HS-27A (cell line): ENCODE measurements at regions not wholly inside any gene's neighbourhood (a gene's known extent, or its start where the extent isn't known, plus 50 kb on each side); places are given as distances from the start of the nearest gene placed in this dataset.

ENCODE experiments used
- DNase-seq: peaks from one replicate; pipeline ENCODE4 v3.0.0-alpha.2; 2012; ENCODE audit warnings: low read depth, missing footprints

DNA sequence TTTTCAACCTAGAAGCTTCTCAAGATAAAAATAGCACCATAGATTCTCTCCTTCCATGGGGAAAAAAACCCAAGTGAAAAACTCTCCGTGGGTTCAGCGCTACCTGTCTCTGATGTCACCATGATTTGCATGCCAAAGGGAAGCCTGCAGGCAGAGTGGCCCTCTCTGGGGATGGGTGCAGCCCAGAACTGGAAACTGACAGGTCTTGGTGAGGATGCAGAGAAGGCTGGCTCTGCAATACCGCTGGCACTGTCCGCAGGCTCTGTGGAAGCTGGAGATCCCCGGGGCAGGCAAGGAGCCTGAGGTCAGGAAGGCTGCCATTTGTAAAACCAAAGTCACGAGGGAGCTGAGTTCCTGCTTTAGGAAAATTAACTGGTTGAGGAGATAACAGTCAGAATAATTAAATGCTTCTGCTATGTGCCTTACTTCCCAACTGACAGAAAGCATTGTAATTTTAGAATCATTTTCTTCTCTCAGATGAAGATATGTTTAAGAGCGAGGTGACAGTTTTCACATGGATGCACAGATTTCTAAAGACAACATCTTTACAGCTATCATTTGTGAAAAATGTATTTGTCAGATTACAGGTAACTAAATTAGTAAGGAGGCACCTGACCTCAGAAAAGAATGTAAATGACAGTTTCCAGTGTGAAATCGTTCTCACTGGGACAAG lies 731.5 kb upstream of the FZD8 start:
- DNase-seq = no peak

DNA sequence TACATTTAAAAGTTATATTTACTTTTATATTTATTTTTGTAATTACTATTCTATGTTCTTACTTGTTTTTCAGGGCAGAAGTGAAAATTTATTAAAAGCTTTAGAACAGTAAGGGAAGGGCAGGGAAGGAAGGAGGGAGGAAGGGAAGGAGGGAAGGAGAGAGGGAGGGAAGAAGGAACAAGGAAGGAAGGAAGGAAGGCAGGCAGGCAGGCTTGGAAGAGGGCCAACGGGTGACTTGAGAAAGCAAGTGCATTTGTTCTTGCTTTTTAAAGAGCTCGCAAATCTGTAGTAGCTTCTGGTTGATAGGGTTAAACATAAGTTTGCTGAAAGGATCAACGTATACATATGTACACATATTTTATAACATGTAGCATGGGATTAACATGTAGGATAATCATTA lies 725.3 kb upstream of the FZD8 start:
- DNase-seq = no peak

DNA sequence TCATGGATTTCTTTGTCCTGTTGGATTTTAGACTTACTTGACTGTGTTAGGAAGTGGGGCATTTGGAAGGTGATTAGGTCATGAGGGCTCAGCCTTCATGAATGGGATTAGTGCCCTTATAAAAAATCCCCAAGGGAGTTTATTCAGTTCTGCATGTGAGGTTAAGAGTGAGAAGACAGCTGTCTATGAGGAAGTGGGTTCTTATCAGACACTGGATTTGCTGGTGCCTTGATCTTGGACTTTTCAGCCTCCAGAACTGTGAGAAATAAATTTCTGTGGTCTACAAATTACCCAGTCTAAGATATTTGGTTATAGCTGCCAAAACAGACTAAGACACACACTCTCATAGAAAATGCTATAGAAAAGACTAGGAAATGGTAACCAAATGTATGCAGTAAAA lies 724.7 kb upstream of the FZD8 start:
- no peak for DNase-seq

DNA sequence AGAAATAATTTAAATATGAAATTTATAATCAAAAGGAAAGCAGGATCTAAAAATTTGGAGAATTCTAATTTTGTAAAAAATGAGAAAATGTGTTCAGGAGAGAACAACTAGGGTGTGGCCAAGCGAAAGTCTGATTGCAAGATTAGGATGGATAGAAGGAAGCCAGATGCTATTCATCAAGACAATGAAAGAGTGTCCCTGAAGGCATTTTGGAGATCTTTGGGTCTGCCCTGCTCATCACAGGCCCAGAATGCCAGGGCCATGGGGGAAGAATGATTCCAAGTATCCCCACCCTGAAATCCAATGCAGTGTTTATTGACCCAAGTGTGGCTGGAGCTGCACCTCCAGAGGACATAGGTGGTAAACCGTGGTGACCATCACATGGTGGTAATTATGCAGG lies 724.0 kb upstream of the FZD8 start:
- no peak for DNase-seq

DNA sequence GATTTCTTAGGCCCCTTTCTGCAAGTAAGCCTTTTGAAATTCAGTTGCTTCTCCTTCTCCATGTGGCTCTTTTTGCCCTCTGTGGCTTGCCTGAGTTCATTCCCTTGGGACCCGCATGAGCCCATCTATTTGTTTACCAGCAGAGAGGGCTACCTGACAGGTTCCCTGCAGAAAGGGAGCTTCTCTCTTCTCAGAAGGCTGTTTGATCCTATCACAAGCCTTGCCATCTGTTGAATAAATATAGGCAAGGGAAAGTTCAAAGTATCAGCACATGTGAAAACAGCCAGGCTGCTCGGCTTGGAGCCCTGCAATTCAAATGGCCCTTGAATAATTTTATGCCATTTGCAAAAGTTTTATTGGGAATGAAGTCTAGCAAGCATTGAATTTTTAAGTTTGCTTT lies 720.2 kb upstream of the FZD8 start:
- DNase-seq = no peak

DNA sequence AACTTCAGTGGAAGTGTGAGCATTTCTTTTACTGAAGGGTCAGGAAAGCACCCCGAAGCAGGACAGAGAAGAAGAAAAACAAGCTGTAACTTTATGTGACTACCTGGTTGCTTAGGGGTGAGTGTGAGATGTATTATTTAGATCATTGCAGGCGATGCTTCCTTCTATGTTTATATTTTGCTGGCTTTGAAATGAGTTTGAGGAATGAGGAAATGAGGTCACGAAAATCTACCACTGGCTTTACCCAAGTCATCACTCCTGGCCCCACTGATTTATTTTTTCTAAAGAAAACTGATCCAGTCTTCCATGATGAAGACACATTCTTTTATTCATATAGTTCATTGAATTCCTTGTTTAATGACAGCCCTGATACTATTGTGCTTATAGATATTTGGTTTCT lies 716.6 kb upstream of the FZD8 start:
- no peak for DNase-seq

DNA sequence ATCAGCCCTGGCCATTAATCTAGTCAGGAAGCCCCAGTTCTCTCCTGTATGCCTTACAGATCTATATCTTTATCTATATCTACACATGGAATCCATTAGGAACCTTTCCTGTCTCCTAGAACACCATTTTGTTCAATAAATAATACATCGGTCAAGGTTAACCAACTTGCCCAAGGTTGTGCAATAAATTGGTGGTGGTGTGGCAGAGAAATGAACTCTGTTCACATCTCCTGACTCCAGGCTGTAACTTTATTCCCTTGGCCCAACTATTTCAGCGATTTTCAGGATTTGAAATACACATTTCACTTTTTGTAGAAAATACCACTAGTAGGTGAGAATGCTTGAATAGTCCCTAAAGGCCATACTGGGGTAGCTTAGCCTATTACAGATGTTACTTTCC lies 712.5 kb upstream of the FZD8 start:
- no peak for DNase-seq

DNA sequence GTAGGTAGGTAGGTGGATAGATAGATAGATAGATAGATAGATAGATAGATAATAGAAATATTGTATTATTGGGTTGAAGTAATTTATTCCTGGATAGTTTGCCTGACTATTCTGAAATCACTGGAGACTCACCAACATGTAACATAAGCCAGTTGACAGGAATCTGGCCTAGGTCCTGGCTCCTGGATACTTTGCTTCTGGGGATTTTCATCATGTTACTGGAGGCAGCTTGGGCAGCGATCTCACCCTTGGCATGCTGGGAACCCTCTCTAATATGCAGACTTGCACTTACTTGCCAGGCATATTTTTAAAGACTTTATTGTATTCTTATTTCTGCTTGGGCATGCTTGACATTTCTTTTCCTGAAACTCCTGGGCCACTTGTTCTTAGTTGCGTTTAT lies 709.1 kb upstream of the FZD8 start:
- no peak for DNase-seq

DNA sequence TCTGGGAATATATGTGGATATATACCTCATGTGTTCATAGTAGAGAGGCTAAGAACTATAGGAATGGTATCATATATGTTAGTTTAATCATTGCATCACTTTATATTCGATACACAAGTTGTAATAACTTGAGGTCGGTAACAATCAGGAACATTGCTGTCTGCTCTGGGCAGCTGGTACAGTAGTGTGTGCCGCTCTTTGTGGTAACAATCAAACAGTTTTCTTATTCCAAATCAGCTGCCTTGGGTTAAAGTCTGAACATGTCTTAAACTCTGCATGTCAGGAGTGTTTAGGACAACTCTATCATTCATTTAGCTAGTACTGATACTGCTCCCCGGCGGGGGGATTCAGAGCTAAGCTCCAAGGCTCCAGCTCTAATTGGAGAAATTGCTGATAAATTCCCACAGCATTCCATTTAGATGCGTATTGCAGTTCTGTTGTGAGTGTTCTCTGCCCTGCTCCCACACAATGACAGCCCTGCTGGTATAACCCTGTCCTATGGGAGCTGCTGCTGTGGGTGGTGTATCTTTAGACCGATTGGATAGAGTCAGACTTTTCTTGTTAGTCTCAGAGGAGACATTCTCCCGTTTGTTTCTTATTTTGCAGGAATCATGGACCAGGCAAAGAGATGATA lies 707.5 kb upstream of the FZD8 start:
- DNase-seq = no peak

DNA sequence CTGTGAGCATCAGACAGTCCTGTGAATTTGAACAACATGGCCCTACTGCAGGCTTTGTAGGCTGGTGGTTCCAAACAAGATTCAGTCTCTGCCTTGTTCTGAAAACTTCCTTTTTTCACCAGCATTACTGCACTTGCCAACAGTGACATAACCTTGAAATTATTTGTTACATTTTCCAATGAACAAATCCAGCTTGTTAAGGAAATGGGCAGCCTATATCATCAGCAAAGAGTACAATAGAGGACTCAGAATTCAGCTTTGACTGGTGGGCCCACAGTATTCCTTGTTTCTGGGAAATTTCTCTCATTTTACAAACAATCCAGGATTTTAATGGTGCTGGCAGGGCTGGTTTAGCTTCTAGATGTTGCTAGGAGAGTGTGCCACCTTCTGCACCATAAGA lies 703.7 kb upstream of the FZD8 start:
- no peak for DNase-seq

DNA sequence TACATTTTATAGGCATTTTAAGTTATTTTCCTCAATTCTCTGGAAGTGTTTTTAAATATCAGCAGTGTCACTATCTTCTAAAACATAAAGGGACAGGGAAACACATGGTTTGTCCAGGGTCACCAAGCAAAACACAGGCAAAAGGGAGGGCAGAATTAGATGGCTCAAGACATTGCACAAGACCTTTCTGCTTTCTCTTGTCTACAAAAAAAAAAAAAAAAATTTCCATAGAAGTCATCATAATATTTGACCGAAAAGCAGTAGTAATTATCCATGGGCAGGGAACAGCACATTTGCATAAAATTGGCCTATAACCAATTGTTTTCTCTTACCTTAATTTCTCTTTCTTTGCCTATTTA lies 703.1 kb upstream of the FZD8 start:
- no peak for DNase-seq

DNA sequence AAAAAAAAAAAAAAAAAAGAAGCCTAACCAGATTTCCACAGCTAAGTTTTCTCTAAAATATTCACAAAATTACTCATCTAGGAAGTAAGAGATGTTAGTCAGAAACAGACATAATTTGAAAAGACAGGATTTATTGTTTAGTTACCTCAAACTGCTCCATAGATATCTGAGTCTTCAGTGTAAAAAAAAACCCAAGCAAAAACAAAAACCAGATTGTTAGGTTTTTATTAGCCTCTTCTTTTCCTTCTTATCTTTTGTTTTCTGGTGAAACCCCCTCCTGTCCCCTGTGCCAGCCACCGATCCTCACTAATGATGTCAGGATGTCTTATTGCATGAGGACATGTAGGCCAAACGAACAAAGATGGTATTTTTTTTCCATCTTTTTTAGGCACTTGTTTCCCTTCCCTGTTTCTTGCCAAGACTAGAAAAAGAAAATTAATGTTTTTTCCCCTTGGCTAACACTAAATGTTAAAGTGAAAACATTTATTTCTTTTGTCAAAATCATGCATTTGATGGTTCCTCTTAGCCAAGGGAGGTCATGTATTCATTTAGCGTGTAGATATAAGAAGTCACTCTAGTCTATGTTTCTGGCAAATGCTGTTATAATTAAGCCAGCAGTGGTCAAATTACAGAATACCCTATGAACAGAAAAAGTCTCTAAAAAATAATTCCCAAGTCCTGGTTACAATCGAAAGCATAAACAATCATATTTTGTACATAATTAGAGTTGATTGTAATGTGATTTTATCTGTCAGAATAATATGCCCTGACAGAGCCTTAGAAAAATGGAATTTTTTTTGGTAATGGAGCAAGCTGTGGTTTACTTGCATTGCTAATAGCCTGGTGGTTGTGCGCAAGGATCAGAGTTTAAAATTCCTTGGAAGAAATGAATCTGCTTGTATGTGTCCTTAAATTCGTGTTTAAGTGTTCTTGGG lies 702.4 kb upstream of the FZD8 start:
- DNase-seq = no peak

DNA sequence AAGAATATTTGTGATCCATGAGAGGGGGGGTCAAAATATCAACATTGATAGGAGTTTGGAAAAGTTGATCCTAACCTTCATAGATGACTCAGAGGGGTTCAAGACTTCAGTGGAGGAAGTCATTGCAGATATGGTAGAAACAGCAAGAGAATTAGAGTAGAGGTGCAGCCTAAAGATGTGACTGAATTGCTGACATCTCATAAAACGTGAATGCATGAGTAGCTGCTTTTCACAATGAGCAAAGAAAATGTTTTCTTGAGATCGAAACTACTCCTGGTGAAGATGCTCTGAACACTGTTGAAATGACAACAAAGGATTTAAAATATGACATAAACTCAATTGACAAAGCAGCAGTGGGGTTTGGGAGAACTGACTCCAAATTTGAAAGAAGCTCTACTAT lies 700.7 kb upstream of the FZD8 start:
- no peak for DNase-seq

DNA sequence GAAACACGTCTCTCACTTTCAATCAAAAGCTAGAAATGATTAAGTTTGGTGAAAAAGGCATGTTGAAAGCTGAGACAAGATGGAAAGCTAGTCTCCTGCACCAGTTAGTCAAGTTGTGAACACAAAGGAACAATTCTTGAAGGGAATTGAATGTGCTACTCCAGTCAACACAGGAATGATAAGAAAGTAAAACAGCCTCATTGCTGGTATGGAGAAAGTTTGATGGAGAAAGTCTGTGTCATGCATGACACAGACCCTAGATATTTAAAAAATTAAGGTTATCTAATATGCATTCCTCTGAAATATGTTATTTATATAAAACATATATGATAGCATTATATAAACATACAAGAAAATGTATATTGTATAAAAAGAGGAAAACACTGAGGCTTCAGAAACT lies 699.4 kb upstream of the FZD8 start:
- no peak for DNase-seq

DNA sequence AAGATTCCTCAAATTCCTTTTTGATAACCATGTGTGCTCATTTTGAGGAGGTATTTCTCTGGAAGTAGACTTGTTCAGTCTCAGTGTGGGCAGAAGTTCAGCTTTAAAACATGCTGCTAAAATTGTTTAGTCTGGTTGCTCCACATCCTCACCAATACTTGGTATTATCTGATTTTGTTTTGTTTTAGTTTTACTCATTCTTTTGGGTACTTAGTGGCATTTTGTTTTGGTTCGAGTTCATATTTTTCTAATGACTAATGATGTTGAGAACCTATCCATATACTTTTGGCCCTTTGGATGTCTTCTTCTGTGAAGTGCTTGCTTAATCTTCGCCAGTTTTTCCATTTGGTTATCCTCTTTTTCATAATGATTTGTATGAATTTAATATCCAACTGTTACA lies 694.2 kb upstream of the FZD8 start:
- no peak for DNase-seq

DNA sequence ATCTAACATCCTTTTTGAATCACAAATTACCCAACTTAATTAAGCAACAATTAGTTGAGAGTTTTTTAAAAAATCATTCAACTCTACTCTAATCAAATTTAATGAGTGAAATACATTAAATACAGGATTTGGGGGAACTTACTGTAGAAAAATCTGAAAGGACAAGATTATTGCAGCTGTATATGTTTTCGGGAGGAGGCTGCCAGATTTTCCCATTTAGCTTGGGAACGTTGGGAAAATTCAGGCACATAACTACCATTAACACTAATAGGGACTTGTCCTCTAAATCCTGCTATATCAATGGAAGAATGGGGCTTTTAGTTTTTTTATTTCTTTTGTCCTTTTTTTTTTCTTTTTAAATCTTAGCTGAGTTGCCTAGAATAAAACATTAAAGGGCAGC lies 691.4 kb upstream of the FZD8 start:
- DNase-seq = no peak

DNA sequence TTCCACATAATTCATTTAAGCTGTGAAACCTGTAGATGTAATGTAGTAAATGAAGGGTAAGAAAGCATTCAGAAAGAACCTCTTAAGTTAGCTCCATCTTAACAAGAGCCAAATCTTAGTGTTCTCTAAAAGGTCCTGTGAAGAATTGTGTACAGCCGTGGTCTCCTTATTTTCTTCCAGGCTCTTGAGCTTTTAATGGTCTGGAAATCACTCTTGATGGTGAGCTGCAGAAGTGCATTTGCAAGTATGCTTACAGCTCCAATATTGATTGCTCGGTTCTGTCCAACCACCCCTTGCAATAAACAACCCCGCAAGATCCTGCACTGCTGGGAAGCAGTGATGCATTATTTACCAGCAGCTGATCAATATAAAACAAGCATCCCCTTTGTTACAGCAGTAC lies 690.8 kb upstream of the FZD8 start:
- DNase-seq = no peak

DNA sequence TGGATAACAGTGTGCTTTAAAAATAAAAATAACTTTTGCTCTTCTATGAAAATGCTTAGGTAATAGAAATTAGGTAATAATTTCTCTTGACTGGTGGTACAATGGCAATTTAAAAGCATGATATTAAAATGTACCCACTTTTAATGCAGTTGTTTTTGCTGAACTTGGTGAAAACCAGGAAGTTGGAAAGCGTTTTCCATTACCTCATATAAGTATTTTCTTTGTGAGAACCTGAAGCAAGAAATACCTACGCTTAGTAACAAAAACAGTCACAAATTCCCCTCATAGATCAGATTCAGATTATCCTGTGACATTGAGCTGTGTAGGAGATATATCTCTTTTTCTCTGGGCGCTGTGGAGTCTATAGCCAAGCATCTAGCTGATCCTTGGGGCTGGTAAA lies 689.0 kb upstream of the FZD8 start:
- no peak for DNase-seq

DNA sequence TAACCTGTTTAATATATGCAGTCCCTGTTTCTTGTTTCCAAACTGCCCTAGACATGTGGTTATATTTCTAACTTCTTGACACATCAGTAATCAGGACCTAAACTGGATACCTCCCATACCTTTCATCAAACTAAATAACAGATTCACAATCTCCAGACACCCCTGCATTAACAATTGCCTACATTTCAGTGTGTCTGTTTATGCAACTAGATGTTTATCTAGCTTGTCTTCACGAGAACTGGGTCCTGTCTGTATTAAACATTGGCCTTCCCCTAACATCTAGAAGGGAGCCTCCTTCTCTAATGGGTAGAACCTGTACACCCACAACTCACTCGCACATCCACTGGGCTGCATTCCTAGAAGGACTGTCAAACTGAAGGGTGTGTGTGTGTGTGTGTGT lies 683.7 kb upstream of the FZD8 start:
- DNase-seq = no peak

DNA sequence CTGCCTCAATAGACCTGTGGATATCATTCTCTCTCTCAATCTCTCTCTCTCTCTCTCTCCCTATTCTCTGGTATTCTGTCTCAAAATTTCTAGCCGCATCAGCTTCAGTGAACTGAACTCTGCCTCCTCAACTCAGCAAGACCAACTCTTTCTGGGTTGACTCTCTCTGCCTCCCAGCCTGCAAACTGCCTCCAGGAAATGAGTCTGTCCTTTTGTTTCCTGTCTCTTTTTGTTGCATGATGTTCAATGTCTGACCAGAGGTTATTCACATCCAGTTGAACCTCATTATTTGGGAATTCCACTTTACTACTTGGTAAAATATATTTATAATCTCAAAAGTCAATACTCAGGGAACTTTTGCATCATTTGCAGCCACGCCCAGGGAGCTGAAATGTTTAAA lies 682.7 kb upstream of the FZD8 start:
- no peak for DNase-seq

DNA sequence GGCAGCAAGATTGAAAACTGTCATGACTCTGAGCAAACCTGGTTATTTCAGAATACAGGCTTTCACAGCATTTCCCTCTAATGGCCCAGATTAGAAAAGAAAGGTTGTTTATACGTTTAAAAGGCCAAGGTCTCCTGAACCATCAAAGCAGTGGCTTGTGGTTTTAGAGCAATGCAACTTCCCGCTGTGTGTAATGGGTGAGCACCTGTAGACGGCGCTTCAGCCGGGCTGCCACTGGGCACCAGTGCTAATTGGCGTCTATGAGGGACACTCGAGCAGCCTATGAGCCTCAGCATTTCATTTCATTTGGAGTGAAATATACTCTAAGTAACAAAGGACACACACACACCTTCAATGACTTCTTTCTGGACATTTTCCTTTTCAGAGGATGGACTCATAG lies 671.0 kb upstream of the FZD8 start:
- DNase-seq = no peak

DNA sequence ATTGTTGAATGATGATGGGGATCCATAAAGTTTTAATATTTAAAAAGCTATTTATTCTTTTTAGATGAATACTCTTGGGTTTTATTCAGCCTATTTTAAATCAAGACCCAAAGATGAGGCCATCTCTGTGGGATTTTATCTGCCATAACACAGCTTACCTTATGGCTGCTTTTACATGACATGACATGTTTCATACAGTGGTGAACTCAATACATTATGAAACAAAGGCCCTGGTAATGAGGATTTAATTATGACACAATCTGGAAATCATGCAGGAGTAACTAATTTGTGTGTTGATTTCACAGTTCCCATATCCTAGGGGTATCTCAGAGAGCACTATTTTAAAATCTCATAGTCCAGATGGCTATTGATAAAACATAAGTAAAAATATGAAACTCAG lies 661.8 kb upstream of the FZD8 start:
- DNase-seq = no peak

DNA sequence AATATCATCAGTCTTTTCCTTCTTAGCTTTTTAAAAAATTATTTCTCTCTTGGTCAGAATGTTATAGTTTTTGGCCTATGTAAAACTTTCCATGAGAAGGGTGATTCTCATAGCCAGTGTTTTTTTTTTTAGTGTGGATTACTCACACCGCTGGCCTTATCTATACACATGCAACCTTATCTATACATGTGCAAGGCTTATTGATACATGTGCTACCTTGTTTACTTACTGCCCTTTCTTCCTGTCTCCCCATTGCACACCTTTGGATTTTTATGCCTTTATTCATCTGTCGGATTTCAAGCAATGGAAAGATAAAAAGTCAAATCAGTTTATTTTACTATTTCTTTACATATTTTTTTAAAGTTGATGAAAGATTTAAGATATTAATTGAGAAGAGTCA lies 660.0 kb upstream of the FZD8 start:
- DNase-seq = no peak
